HG03354 (cell line): ENCODE measurements at regions not wholly inside any gene's neighbourhood (a gene's known extent, or its start where the extent isn't known, plus 50 kb on each side); places are given as distances from the start of the nearest gene placed in this dataset.
"Not testable (repeated sequence)": the region's sequence is repeated elsewhere in the genome, so short reads cannot be mapped to it uniquely, and the experiment has no call there.

ENCODE experiments used
- ATAC-seq: cut with Tn5 transposase; IDR thresholded peaks from one replicate; pipeline ENCODE4 v1.9.1; 2021; ENCODE audit warnings: mild to moderate bottlenecking; ENCODE audit not compliant: unreplicated experiment, poor library complexity, severe bottlenecking

DNA sequence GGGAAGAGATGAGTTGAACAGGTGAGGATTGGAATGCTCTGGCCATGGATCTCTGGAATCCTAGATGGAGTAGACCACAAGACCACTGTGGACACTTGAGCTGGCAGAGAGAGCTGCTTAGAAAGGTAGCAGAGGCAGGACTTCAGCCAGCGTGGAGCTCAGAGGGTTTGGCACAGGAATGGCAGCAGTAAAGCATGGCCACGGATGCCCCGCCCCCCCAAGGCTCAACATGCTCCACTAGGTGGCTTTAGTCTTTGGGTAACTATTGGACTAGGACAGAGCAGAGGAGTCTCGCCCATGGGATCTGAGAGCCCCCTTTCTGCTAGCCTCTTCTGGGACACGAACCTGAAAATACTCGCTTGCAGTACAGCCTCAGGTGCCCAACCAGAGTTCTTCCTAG, 150.1 kb upstream of the NEIL3 start:
- no peak for ATAC-seq

DNA sequence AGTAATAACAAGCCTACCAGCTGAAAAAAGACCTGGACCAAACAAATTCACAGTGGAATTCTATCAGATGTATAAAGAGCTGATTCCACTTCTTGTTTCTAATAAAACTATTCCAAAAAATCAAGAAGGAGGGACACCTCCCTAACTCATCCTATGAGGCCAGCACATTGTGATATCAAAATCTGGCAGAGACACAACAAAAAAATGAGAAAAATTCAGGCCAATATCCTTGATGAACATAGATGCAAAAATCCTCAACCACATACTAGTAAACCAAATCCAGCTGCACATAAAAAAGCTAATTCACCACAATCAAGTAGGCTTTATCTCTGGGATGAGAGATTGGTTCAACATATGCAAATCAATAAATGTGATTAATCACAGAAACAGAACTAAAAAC, 147.9 kb upstream of the NEIL3 start:
- no peak for ATAC-seq

DNA sequence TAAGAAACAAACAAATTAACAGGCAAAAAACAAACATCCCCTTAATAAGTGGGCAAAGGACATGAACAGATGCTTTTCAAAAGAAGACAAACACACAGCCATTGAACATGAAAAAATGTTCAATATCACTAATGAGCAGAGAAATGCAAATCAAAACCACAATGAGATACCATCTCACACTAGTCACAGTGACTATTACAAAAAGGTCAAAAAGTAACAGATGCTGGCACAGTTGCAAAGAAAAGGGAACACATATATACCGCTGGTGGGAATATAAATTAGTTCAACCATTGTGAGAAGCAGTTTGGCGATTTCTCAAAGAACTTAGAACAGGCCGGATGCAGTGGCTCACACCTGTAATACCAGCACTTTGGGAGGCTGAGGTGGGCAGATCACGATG, 146.1 kb upstream of the NEIL3 start:
- no peak for ATAC-seq

DNA sequence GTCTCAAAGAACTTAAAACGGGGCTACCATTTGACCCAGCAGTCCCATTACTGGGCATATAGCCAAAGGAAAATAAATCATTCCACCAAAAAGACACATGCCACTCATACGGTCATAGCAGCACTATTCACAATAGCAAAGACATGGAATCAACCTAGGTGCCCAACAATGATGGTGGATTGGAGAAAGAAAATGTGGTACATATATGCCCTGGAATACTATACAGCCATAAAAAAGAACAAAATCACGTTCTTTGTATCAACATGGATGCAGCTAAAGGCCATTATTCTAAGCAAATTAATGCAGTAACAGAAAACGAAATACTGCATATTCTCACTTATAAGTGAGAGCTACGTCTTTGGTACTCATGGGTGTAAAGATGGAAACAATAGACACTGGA, 138.1 kb upstream of the NEIL3 start:
- ATAC-seq, result no peak

DNA sequence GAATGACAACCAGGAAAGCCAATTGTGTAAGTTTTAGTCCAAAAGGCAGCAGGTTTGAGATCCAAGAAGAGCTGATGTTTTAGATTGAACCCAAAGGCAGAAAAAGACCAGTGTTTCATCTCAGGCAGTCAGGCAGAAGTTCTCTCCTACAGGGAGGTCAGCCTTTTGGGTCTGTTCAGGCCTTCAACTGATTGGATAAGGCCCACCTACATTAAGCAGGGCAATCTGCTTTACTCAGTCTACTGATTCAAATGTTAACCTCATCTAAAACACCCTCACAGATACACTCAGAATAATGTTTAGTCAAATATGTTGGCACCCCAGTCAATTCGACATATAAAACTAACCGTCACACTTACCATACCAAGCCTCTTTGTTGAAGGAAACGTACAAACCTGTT, 134.2 kb upstream of the NEIL3 start:
- ATAC-seq, result no peak

DNA sequence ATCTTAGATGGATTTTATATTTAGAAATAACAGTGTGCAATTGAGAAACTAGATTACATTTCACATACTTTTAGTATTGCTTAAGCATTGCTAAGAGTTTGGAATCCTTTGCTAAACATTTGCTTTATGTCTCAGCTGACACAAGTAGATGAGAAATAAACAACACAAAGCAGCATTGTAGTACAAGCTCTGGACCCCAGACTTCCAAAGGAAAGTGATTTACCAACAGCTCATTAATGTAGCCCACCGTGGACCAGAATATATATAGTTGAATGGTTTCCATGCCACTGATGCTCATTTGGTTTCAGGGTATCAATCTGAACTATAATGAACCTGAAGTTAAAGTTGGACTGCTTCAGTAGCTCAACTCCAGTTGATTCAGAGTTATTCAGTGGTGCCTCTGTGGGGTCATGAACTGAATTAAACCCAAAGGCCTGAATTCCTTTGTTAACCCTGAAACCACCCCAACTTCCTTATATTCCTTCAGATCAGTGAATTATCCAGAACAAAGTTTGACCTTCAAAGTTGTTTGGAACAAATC, 132.1 kb upstream of the NEIL3 start:
- ATAC-seq, result no peak

DNA sequence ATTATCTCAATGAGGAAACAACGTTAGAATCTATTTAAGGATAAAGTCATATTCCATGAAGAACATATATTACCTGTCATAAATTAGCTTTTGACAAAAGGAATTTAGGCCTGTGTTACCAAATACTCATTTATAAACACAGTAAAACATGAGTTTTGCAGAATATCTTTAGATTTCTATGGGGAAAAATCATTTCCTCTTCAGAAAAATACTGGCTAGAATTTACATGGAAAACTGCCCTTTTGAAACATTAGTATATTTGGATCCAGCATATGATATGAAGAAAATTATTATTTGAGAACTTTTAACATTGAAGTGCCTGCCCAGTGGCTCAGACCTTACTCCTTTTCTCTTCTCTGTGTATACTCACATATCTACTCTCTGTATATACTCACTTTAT, 131.4 kb upstream of the NEIL3 start:
- no peak for ATAC-seq

DNA sequence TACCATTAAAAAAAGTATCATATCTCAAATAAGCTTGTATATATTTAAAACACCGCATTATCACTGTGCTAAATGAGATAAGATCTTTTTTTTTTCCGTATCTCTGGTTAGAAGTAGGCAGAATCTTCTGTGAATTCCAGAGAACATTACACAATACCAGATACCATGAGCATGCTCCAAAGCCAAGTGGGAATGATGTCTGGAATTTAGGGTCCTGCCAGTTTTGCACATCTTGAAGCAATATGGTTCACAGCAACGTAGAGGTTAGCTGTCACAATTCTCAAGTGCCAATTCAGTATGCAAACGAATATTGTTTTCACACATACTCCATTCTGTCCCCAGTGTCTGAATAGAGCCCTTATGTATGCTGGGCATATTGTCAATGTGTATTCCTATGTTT, 127.5 kb upstream of the NEIL3 start:
- ATAC-seq, result no peak

DNA sequence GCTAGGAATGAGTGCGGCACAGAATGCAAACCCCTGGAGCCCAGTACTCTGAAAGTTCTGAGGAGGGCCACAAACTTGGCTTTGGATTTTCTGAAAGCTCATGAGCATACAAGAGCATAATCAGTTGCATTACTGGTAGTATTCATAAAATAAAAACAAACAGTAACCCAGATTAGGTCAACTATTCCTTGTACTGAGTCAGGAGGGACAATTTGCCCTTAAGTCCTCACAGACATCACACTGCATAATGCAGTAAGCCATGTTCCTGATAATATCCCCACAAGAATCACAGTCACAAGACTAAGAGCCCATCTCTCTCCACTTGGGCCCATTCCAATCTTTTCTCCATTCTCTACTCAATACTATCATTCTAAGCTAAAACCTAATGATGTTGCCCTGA, 126.9 kb upstream of the NEIL3 start:
- no peak for ATAC-seq

DNA sequence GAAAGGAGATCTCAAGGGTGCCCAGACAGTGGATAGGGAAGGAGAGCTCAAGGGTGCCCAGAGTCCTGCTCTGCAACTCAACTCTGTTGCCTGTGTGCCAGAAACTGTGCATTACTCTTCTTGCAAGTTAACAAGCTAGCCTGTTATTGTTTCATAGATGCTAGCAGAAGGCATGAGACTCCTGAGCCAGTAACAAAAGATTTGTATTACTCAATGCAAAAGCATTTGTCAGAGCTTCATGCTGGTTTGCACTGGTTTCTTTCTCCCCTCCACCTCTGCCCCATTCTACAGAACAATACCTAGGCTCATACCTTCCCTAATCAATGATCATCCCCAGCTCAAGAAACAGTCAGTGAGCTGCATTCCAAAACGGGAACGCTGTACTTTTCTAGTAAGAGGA, 124.5 kb upstream of the NEIL3 start:
- ATAC-seq, result no peak

DNA sequence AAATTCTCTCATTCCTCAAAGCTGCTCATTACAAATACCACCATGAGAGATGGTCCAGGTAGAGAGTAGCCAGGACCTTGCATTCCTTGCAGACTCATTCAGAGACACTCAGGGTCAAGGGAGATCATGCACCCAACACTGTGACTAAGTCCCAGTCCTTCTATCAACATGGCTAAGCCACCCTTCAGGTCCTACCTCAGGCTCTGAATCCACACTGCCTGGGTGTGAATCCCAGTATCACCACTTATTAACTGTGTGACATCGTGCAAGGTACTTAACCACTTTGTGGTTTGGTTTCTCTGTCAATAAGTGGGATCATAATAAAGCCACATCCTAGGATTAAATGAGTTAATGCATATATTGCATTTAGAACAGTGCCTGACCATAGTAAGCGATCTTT, 124.1 kb upstream of the NEIL3 start:
- no peak for ATAC-seq

DNA sequence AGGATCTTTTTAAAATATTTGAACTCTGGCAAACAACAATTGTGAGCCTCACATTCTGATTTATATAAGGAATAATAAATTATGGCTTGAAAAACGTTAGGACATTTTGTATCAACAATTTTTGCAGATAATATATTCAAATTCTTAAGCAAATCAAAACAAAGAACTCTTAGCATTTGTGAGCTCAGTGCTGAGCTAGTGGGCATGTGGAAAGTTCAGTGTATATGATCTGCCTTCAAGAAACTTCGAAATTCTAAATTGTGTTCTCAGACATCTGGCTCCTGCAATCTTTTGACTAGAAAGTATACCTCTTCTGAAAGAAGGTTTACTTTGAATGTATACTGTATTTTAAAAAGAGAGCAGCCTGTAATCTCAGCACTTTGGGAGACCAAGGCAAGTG, 122.3 kb upstream of the NEIL3 start:
- no peak for ATAC-seq

DNA sequence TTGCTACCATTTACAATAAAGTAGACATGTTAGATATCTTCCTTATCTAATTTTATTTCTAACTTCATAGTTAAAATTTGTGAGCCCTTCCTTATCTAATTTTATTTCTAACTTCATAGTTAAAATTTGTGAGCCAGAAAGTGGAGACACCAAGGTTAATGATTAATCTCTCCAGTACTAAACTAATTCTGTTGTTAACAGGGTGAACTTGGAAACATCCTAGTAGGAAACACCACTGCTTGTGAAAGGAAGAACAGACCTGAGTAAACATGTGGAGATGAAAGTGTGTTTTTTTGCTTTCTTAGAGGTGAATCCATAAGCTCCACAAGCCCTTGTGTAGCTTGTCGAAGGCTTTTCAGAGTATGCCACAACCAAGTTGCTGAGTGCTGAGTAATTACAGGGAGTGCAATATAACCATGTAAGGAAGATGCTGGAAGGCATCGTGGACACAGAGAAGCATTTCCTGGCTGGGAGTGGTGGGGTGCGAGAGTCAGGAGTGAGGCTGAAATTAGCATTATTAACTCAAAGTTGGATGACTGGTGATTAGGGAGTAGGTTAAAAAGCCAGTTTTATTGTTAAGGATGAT, 118.6 kb upstream of the NEIL3 start:
- ATAC-seq, result no peak

DNA sequence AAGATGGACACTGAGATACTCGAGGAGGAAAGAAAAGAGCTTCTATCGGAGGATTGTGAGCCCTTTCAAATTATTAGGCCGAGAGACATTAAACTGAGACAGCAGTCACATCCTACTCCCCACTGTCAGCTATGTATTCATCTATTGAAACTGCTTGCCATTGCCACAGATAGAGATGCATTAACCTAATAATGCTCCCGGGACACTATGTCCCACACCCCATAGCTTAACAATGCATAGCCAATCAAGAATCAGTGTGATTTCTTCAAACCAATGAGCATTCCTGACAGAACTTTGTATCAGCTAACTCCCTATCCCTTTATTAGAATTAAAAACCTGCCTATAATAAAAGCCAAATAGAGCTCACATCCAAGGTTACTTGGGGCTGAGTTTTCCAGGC, 118.1 kb upstream of the NEIL3 start:
- ATAC-seq, result no peak

DNA sequence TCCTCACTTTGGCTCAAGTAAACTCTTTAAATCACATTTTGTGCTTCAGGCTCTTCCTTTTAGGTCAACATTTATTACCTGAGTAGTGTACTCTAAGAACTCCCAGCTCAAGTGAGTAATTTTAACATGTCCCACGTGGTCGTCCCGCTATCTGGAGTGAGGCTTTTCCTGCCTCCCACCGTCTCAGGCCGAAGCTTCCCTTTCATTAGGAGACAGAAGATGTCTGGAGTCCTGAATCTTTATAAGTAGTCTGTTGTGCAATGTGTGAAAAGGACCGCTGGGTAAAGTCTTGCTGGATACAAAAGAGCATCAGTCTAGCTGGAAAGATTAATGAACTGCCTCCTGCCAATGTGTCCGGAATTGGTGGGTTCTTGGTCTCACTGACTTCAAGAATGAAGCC, 117.7 kb upstream of the NEIL3 start:
- ATAC-seq, result no peak

DNA sequence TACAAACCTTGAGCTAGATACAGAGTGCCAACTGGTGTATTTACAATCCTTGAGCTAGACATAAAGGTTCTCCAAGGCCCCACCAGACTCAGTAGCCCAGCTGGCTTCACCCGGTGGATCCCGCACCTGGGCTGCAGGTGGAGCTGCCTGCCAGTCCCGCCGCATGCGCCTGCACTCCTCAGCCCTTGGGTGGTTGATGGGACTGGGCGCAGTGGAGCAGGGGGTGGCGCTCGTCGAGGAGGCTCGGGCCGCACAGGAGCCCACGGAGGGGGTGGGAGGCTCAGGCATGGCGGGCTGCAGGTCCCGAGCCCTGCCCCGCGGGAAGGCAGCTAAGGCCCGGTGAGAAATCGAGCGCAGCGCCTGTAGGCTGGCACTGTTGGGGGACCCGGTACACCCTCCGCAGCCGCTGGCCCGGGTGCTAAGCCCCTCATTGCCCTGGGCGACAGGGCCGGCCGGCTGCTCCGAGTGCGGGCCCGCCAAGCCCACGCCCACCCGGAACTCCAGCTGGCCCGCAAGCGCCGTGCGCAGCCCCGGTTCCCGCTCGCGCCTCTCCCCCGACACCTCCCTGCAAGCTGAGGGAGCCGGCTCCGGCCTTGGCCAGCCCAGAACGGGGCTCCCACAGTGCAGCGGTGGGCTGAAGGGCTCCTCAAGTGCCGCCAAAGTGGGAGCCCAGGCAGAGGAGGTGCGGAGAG, 116.5 kb upstream of the NEIL3 start:
- not testable (repeated sequence) for ATAC-seq

DNA sequence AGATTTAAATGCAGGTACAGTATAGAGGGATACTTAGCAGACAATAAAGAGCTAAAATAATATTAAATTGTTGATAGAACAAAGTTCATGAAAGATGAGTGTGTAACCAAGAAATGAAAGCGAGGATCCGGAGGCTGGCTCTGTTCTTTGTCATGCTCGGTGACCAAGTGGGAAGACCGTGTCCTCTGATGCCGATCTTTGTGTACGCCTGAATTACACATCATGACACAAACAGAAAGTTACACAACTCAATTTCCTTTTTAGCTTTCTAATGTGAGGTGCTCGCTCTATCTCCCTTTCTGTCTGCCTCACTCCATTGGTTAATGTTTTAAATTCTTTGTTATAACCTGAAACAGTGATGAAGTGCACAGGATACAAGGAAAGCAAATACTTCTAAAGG, 114.8 kb upstream of the NEIL3 start:
- ATAC-seq, result no peak

DNA sequence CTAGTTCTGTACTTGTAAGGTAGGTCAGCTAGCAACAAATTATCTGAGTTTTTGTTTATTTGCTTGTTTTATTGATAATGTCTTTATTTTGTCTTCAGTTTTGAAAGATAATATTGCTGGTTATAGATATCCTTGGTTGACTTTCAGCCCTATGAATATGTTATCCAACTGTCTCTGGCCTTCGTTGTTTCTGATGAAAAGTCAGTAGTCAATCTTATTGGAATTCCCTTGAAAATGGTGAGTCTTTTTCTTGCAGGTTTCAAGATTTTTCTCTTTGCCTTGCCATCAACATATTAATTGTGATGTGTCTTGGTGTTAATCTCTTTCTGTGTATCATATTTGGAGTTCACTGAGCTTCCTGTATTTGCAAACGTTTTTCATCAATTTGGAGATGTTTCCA, 113.1 kb upstream of the NEIL3 start:
- no peak for ATAC-seq

DNA sequence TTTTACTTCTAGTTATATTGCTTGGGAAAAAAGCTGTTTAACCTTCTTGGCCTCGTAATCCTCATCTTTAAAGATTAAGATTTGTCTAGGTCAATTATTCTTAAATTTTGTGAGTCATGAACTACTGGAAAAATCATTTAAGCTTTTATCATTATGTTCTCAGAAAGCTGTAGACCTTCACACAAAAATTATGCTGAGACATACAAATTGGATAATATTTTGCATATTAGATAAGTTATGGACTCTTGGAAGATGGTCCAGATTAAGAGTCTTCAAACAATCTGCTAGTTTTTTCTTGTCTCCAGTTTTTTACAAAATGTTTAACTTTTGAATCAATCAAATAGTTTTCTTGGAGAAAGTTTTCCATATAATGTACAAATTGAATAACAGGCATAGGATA, 108.1 kb upstream of the NEIL3 start:
- ATAC-seq, result no peak

DNA sequence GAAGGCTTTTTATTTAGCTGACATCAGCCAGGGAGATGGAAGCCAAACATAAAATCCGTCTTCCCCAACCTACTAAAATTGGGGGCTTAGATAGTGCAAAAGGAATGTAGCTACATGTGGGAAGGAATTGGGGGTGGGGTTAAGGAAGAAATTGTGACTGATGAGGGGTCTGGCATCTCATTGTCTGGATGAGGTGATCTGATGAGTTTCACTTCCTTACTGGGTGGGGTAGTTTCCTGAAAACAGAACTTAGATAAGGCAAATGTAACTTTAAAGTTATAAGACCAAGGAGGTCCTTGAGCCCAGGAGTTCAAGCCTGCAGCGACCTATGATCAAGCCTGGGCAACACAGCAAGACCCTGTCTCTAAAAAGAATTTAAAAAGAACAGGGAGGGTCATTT, 105.5 kb upstream of the NEIL3 start:
- no peak for ATAC-seq

DNA sequence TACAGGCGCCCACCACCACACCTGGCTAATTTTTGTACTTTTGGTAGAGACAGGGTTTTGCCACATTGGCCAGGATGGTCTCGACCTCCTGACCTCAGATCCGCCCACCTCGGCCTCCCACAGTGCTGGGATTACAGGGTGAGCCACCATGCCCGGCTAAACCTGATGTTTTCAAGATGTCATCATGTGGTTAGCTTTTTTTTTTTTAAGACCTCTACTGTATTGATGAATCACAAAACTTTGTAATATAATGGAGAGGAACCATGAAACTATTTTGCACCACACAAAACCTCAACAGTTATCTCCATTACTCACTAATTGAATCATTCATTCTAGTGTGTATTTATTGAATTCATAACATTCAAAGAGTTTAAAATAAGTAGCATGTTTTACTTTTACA, 94.7 kb upstream of the NEIL3 start:
- ATAC-seq, result no peak

DNA sequence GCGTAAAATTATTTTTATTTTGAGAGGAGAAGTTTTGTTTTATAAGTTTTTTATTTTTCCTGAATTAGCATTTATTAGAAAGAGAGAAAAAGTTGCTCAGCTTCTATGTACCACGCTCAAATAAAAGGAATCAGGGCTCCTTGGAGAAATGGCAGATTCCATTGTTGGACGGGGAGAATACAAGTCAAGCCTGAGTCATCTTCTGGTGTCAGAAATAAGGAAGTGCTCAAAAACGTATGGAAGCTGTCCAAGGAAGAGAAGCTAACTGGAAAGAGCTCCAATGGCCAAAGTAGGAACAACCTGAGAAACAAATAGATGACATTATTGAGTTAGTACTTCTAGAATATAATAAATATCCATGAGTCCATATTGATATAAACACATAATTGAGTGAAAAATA, 89.3 kb upstream of the NEIL3 start:
- no peak for ATAC-seq
